Psoas muscle (tissue), 7 donors: ENCODE measurements at regions not wholly inside any gene's neighbourhood (a gene's known extent, or its start where the extent isn't known, plus 50 kb on each side); places are given as distances from the start of the nearest gene placed in this dataset.

Experiments
- ATAC-seq, 4 donors: fragments of 200-7000 bp; cut with Tn5 transposase; one replicate each; pipeline ENCODE4 v1.9.1; 2020; ENCODE audit warnings: moderate library complexity in 3 of 4, mild to moderate bottlenecking in 2 of 4
- DNase-seq, 2 donors: peaks; one replicate each; pipeline ENCODE4 v3.0.0-alpha.2; 2020
- H3K27ac ChIP-seq: fragments of 200-600 bp; one replicate; pipeline ENCODE4 v1.8.0; 2022
- H3K27me3 ChIP-seq, 3 donors: fragments of 200-600 bp in 1 of 3; one replicate each; pipeline versions ENCODE4 v1.6.1 to v1.8.0; 2013 to 2022; ENCODE audit warnings: low read length in 2 of 3, mild to moderate bottlenecking in 2 of 3, moderate library complexity in 1 of 3; ENCODE audit not compliant: insufficient read depth in 3 of 3
- H3K36me3 ChIP-seq, 2 donors: fragments of 200-600 bp in 1 of 2; one replicate each; pipeline versions ENCODE4 v1.6.1 to v1.8.0; 2013 to 2022; ENCODE audit warnings: low read depth in 1 of 2, mild to moderate bottlenecking in 1 of 2, moderate library complexity in 1 of 2; ENCODE audit not compliant: insufficient read depth in 1 of 2
- H3K4me1 ChIP-seq: fragments of 200-600 bp; one replicate; pipeline ENCODE4 v1.8.0; 2022
- H3K4me3 ChIP-seq: fragments of 200-600 bp; one replicate; pipeline ENCODE4 v1.8.0; 2022; ENCODE audit warnings: mild to moderate bottlenecking
- H3K9me3 ChIP-seq: fragments of 200-600 bp; one replicate; pipeline ENCODE4 v1.8.0; 2022
- CTCF ChIP-seq: fragments of 200-600 bp; IDR thresholded peaks from one replicate; pipeline ENCODE4 v1.8.0; 2022; ENCODE audit warnings: antibody characterized with exemption
- WGBS, 3 donors: extraction: QIAGEN DNeasy Blood & Tissue Kit; methylation state at CpG; one replicate each; pipeline versions ENCODE4 v1.1.6 to v1.1.7; 2013; 5-methylcytosine and 5-hydroxymethylcytosine counted together
- intact Hi-C, 2 donors: fragments of 100-400 bp; cut with DNase I; formaldehyde crosslinking; loops; one replicate each; pipeline versions ENCODE4 v1.11.0 to v1.14.2; 2022
- donor health status: healthy with polysubstance abuse.
- donor health status: DM: no; HTN: no; CAD: no; lungs with moderate emphysema.
- donor health status: Bipolar disorder and iron deficiency.
- donor health status: healthy.
- donor health status: DM: yes; HTN: yes; CAD: no.
- donor health status: DM: no; HTN: no; CAD: no.
- donor health status: DM: yes; HTN: yes; CAD: no.

GRCh38 chr10:64523065-64523759 is 1002.0 kb downstream of the REEP3 start:
- DNase-seq (no peak), ATAC-seq (no peak)
- H3K9me3 ChIP-seq: no peaks in the 10 kb centered on the region
- H3K27ac ChIP-seq: no peak overlapping the region
- H3K36me3 ChIP-seq: no peaks in the 10 kb centered on the region
- H3K27me3 ChIP-seq: no peaks in the 10 kb centered on the region
- H3K4me1 ChIP-seq: no peaks in the 10 kb centered on the region
- WGBS, 3 donors: 78 to 87% (median 78%) methylated on average over 4 of the region's 4 CpGs
- no peak for TF ChIP-seq CTCF
- intact Hi-C loops: no loop called here
- no peak overlapping the region for H3K4me3 ChIP-seq

- H3K4me3 ChIP-seq: no peak overlapping the region
- 58 to 69% (median 61%) methylated on average over 7 of the region's 7 CpGs for WGBS, 3 donors
- no peak for TF ChIP-seq CTCF
- no peak overlapping the region for H3K27ac ChIP-seq
- H3K4me1 ChIP-seq: no peaks in the 10 kb centered on the region
- H3K27me3 ChIP-seq: no peaks in the 10 kb centered on the region
- intact Hi-C loops: no loop called here
- no peak for DNase-seq
- ATAC-seq: no peak
- no peaks in the 10 kb centered on the region for H3K36me3 ChIP-seq
- no peaks in the 10 kb centered on the region for H3K9me3 ChIP-seq
Observed at GRCh38 chr10:64528294-64529002, 1007.2 kb downstream of the REEP3 start.

GRCh38 chr10:64529003-64529350 is 1007.8 kb downstream of the REEP3 start:
- no peaks in the 10 kb centered on the region for H3K36me3 ChIP-seq
- intact Hi-C loops: no loop called here
- WGBS, 3 donors: 11 to 22% (median 19%) methylated on average over 1 of the region's 1 CpG

GRCh38 chr10:64534616-64535015 is 1013.4 kb downstream of the REEP3 start:
- no peaks in the 10 kb centered on the region for H3K4me1 ChIP-seq
- ATAC-seq (no peak), DNase-seq (no peak)
- no peak for TF ChIP-seq CTCF
- intact Hi-C loops: no loop called here
- no peaks in the 10 kb centered on the region for H3K27me3 ChIP-seq
- no peaks in the 10 kb centered on the region for H3K9me3 ChIP-seq
- WGBS, 3 donors: 78 to 88% (median 85%) methylated on average over 2 of the region's 2 CpGs
- no peaks in the 10 kb centered on the region for H3K36me3 ChIP-seq
- H3K27ac ChIP-seq: no peak overlapping the region
- no peak overlapping the region for H3K4me3 ChIP-seq

More at GRCh38 chr10:64529003-64529350, 1007.8 kb downstream of the REEP3 start:
- Histone ChIP-seq H3K4me3 (no peak overlapping the region), H3K4me1 (no peaks in the 10 kb centered on the region), H3K27me3 (no peaks in the 10 kb centered on the region), H3K9me3 (no peaks in the 10 kb centered on the region), H3K27ac (no peak overlapping the region)
- no peak for TF ChIP-seq CTCF
- no peak for ATAC-seq
- no peak for DNase-seq
